Spleen (tissue), 11 donors: ENCODE measurements at regions not wholly inside any gene's neighbourhood (a gene's known extent, or its start where the extent isn't known, plus 50 kb on each side); places are given as distances from the start of the nearest gene placed in this dataset.

Source experiments
- DNase-seq: peaks from one replicate; pipeline ENCODE4 v3.0.0-alpha.2; 2020
- H3K27ac ChIP-seq, 8 donors: fragments of 200-600 bp; sonication (generic) in 7 of 8; 1 replicate in 4 of 8; 2 replicates in 4 of 8; pipeline versions ENCODE4 v1.5.0 to v1.8.0; 2016 to 2021; ENCODE audit warnings: inconsistent platforms in 4 of 8, mild to moderate bottlenecking in 4 of 8, moderate library complexity in 1 of 8
- H3K27me3 ChIP-seq, 7 donors: fragments of 200-600 bp; sonication (generic) in 6 of 7; replicated peaks in 1 of 7; 1 replicate in 4 of 7; 2 replicates in 3 of 7; pipeline versions ENCODE4 v1.5.0 to v1.8.0; 2016 to 2021; ENCODE audit warnings: inconsistent platforms in 3 of 7, mild to moderate bottlenecking in 1 of 7
- H3K36me3 ChIP-seq, 6 donors: fragments of 200-600 bp; sonication (generic) in 5 of 6; 1 replicate in 4 of 6; 2 replicates in 2 of 6; pipeline versions ENCODE4 v1.5.0 to v1.8.0; 2016 to 2021; ENCODE audit warnings: inconsistent platforms in 2 of 6
- H3K4me1 ChIP-seq, 6 donors: fragments of 200-600 bp; sonication (generic) in 5 of 6; 1 replicate in 3 of 6; 2 replicates in 3 of 6; pipeline versions ENCODE4 v1.5.0 to v1.8.0; 2016 to 2021; ENCODE audit warnings: inconsistent platforms in 3 of 6
- H3K4me3 ChIP-seq, 8 donors: fragments of 200-600 bp; sonication (generic) in 7 of 8; 1 replicate in 4 of 8; 2 replicates in 4 of 8; pipeline versions ENCODE4 v1.5.0 to v1.8.0; 2016 to 2021; ENCODE audit warnings: inconsistent platforms in 4 of 8, mild to moderate bottlenecking in 4 of 8, moderate library complexity in 2 of 8
- H3K9me3 ChIP-seq, 8 donors: fragments of 200-600 bp; sonication (generic) in 7 of 8; 1 replicate in 4 of 8; 2 replicates in 4 of 8; pipeline versions ENCODE4 v1.5.0 to v1.8.0; 2016 to 2021; ENCODE audit warnings: inconsistent platforms in 4 of 8
- POLR2A ChIP-seq, 3 donors: fragments of 450-650 bp; IDR thresholded peaks; one replicate each; pipeline ENCODE4 v1.5.1; 2017; ENCODE audit warnings: antibody characterized with exemption in 3 of 3, mild to moderate bottlenecking in 1 of 3
- POLR2AphosphoS5 ChIP-seq, 3 donors: sonication (generic); formaldehyde crosslinking; IDR thresholded peaks; one replicate each; pipeline ENCODE4 v1.5.1; 2017; ENCODE audit warnings: antibody characterized with exemption in 3 of 3
- WGBS, 5 donors: extraction: QIAGEN DNeasy Blood & Tissue Kit in 3 of 5; methylation state at CpG; one replicate each; pipeline versions ENCODE4 v1.1.5 to v1.1.7; 2013 to 2018; 5-methylcytosine and 5-hydroxymethylcytosine counted together
- intact Hi-C: fragments of 100-400 bp; cut with DNase I; formaldehyde crosslinking; loops from one replicate; pipeline ENCODE4 v1.15.0; 2023; ENCODE audit warnings: low total_unique reads
- TF ChIP-seq, protein P1 (sequence below), 11 experiments: fragments of 200-600 bp in 7 of 11; fragments of 450-650 bp in 4 of 11; sonication (generic) in 4 of 11; IDR thresholded peaks in 8 of 11; conservative IDR thresholded peaks in 3 of 11; 1 replicate in 7 of 11; 2 replicates in 4 of 11; pipeline versions ENCODE4 v1.4.0 to v1.8.0; 2016 to 2021; ENCODE audit warnings: antibody characterized with exemption in 11 of 11, inconsistent platforms in 4 of 11, mild to moderate bottlenecking in 1 of 11
- donor health status: healthy with polysubstance abuse.
- donor health status: DM: no; HTN: no; CAD: no; lungs with moderate emphysema.
- donor health status: DM: no; HTN: no; CAD: no.
- donor health status: Bipolar disorder and iron deficiency.
- donor health status: healthy.
- donor health status: DM: no; HTN: no; CAD: no.
- donor health status: DM: yes; HTN: yes; CAD: no.

DNA sequence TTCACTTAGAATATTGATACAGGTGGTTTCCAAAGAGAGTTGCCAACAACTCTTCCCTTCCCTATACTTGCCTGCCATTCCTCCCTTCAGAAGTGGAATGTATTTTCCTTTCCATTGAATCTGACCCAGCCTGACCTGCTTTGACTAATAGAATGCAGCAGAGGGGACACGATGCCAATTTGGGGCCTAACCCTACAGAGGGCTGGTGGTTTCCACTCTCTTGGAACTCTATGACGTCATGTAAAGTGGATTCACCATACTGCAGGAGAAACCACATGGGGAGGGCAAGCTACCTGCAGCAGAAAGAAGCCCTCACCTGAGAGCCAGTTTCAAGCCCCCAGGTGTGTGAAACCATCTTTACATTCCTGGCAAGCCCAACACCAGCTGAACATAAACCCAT, 98.9 kb upstream of the TRIB2 start:
- H3K27ac ChIP-seq = no peak overlapping the region
- DNase-seq = no peak
- 78 to 96% (median 88%) methylated on average over 2 of the region's 2 CpGs for WGBS, 5 donors
- no peak overlapping the region for H3K4me3 ChIP-seq
- no peaks in the 10 kb centered on the region for H3K9me3 ChIP-seq
- intact Hi-C loops = no loop called here
- TF ChIP-seq POLR2A (IDR thresholded peaks at IDR 0.05) (no peak), POLR2AphosphoS5 (IDR thresholded peaks at IDR 0.05) (no peak)
- TF ChIP-seq, protein P1, sequence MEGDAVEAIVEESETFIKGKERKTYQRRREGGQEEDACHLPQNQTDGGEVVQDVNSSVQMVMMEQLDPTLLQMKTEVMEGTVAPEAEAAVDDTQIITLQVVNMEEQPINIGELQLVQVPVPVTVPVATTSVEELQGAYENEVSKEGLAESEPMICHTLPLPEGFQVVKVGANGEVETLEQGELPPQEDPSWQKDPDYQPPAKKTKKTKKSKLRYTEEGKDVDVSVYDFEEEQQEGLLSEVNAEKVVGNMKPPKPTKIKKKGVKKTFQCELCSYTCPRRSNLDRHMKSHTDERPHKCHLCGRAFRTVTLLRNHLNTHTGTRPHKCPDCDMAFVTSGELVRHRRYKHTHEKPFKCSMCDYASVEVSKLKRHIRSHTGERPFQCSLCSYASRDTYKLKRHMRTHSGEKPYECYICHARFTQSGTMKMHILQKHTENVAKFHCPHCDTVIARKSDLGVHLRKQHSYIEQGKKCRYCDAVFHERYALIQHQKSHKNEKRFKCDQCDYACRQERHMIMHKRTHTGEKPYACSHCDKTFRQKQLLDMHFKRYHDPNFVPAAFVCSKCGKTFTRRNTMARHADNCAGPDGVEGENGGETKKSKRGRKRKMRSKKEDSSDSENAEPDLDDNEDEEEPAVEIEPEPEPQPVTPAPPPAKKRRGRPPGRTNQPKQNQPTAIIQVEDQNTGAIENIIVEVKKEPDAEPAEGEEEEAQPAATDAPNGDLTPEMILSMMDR (IDR thresholded peaks at IDR 0.05 in 8 of 11, conservative IDR thresholded peaks at IDR 0.05 in 3 of 11) = no peak
- no peaks in the 10 kb centered on the region for H3K36me3 ChIP-seq
- H3K4me1 ChIP-seq = peaks cover 0 to 25% (median 13%) of the 10 kb centered on the region in 6 donors
- H3K27me3 ChIP-seq = no peaks in the 10 kb centered on the region

DNA sequence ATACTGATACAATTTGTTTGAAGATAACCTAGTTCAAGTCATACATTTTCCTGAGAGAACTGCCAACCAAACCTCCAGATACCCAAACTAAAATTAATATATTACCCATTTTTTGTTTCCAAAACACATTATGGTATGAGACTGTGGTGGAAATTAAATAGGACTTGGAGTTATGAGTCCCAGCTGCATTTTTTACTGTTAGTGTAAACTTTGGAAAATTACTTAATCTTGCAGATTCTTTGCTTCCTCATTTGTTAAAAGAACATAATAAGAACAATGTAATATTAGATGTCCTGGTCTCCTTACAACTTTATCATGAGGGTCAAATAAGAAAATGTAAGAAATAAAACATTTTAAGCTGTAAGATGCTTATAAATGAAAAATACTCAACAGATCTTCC, 98.2 kb upstream of the TRIB2 start:
- H3K27ac ChIP-seq = no peak overlapping the region
- DNase-seq = no peak
- TF ChIP-seq POLR2AphosphoS5 (IDR thresholded peaks at IDR 0.05) = no peak
- no peak for TF ChIP-seq POLR2A (IDR thresholded peaks at IDR 0.05)
- TF ChIP-seq, protein P1 (IDR thresholded peaks at IDR 0.05 in 8 of 11, conservative IDR thresholded peaks at IDR 0.05 in 3 of 11) = no peak
- no peaks in the 10 kb centered on the region for H3K36me3 ChIP-seq
- no peaks in the 10 kb centered on the region for H3K27me3 ChIP-seq
- H3K9me3 ChIP-seq = no peaks in the 10 kb centered on the region
- H3K4me1 ChIP-seq = peaks cover 0 to 18% (median 11%) of the 10 kb centered on the region in 6 donors
- H3K4me3 ChIP-seq = no peak overlapping the region
- intact Hi-C loops = no loop called here

DNA sequence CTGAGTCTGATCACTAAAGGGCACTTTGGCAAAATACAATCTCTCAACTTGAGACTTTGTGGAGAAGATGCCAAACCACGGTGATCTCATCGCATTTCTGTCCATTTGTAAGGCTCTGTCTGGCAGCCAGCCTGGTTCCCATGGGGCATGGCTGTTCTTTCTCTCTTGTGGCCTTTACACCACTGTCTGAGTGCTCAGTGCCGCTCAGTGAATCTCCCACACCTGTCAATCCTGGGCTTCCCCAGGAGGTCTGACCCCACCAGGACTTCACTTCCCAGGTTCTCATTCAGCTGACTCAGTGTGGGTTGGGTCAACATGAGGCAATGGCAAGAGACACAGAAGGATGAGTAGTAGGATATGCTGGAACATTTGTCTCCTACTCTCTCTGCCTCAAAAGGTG, 96.8 kb upstream of the TRIB2 start:
- WGBS, 5 donors = 83 to 88% (median 87%) methylated on average over 3 of the region's 3 CpGs
- Histone ChIP-seq H3K27me3 (no peaks in the 10 kb centered on the region), H3K4me1 (peaks cover 0 to 16% (median 11%) of the 10 kb centered on the region in 6 donors), H3K9me3 (no peaks in the 10 kb centered on the region), H3K27ac (no peak overlapping the region), H3K36me3 (no peaks in the 10 kb centered on the region), H3K4me3 (no peak overlapping the region)
- DNase-seq = no peak
- TF ChIP-seq POLR2A (IDR thresholded peaks at IDR 0.05) (no peak), POLR2AphosphoS5 (IDR thresholded peaks at IDR 0.05) (no peak)
- TF ChIP-seq, protein P1 (IDR thresholded peaks at IDR 0.05 in 8 of 11, conservative IDR thresholded peaks at IDR 0.05 in 3 of 11) = no peak
- intact Hi-C loops = no loop called here

DNA sequence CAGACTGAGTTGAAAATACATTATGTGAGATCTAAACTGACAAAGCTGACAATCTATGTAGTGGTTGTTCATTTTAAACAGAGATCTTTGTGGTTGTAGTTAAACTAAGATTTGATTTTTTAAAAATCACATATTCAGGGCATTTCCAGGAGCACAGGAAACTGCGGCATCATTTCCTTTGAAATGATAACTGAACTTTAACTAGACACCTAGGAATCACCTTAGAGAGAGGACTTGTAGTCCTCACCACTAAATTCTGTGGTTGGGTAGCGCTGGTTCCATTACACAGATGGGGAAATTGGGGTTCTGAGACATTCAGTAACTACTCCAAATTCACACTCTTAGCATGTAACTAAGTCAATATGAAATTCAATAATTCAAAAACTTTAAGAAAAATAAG, 96.0 kb upstream of the TRIB2 start:
- TF ChIP-seq POLR2A (IDR thresholded peaks at IDR 0.05) = no peak
- WGBS, 5 donors = 95 to 97% (median 96%) methylated on average over 2 of the region's 2 CpGs
- Histone ChIP-seq H3K9me3 (no peaks in the 10 kb centered on the region), H3K27ac (no peak overlapping the region), H3K4me1 (peaks cover 0 to 16% (median 11%) of the 10 kb centered on the region in 6 donors), H3K27me3 (no peaks in the 10 kb centered on the region), H3K4me3 (no peak overlapping the region), H3K36me3 (no peaks in the 10 kb centered on the region)
- DNase-seq = no peak
- intact Hi-C loops = no loop called here

DNA sequence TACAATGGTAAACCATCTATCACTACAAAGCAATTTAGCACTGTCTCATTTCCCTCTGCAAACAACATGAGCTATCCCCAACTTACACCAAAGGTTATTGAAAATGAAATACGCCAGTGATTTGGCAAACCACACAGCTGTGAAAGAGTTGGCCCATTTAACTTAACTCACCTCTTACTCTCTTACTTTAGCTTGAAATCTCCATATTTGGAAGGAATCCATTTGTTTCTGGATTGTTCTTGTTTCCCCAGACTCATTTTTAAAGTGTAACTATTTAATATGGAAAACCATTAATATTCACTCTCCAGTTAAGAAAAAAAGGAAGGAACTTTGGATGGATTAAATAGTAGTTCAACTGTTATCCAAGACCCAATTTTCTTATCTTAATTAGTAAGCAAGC, 93.7 kb upstream of the TRIB2 start:
- Histone ChIP-seq H3K4me3 (no peak overlapping the region), H3K27ac (no peak overlapping the region), H3K9me3 (no peaks in the 10 kb centered on the region), H3K4me1 (no peaks in the 10 kb centered on the region), H3K36me3 (no peaks in the 10 kb centered on the region), H3K27me3 (no peaks in the 10 kb centered on the region)
- TF ChIP-seq POLR2AphosphoS5 (IDR thresholded peaks at IDR 0.05) (no peak), POLR2A (IDR thresholded peaks at IDR 0.05) (no peak)
- TF ChIP-seq, protein P1 (IDR thresholded peaks at IDR 0.05 in 8 of 11, conservative IDR thresholded peaks at IDR 0.05 in 3 of 11) = no peak
- 84 to 97% (median 88%) methylated on average over 1 of the region's 1 CpG for WGBS, 5 donors
- no peak for DNase-seq
- intact Hi-C loops = no loop called here
